Retina (tissue), 1 donor: ENCODE measurements at regions not wholly inside any gene's neighbourhood (a gene's known extent, or its start where the extent isn't known, plus 50 kb on each side); places are given as distances from the start of the nearest gene placed in this dataset.

Experiments
- DNase-seq: peaks from one replicate; pipeline ENCODE4 v3.0.0-alpha.2; 2016

DNA sequence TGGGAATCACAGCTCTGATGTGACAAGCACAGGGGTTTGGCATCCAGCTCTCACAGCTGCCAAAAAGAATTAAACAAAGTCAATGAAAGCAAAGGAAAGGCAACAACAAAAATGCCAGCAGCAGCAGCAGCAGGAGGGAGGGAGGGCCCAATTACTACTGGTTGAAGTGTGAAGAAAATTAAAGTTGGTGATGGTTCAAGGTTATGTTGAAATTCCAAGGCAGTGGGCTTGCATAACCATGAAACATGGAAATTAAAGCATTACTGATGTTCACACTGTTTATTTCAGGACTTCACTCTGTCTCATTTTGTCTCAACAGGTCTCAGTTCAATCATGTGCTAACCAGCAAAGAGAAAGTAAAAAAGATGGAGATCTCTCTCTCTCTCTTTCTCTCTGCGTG is 220.3 kb upstream of the LYPLAL1 start:
- peak; percentile 62 for DNase-seq

DNA sequence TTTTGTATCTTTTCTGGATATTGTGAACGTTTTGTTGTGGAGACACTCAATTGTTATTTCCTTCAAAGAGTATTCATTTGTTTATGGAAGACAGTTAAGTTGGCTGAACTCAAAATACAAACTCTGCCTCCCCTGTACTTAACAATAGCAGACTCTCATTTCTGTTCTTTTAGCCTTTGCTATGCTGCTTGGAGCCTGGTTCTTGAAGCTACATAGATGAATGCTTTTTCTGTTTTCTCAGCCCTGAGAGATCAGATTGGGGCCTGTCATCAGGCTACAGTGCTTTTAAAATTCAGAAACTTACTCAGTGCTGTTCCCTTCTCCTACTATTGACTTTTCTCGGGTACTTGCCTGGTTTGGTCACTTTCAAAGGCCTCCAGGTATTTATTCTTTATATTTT is 215.7 kb upstream of the LYPLAL1 start:
- no peak for DNase-seq

GRCh38 chr1:218959784-218960183 is 213.9 kb upstream of the LYPLAL1 start:
- no peak for DNase-seq

- DNase-seq = no peak
Observed at GRCh38 chr1:218964471-218965185, 209.1 kb upstream of the LYPLAL1 start.

GRCh38 chr1:218965821-218966220 is 207.9 kb upstream of the LYPLAL1 start:
- no peak for DNase-seq

GRCh38 chr1:218967254-218967653 is 206.4 kb upstream of the LYPLAL1 start:
- DNase-seq = no peak

- no peak for DNase-seq
Observed at GRCh38 chr1:218967836-218968235, 205.8 kb upstream of the LYPLAL1 start.

DNA sequence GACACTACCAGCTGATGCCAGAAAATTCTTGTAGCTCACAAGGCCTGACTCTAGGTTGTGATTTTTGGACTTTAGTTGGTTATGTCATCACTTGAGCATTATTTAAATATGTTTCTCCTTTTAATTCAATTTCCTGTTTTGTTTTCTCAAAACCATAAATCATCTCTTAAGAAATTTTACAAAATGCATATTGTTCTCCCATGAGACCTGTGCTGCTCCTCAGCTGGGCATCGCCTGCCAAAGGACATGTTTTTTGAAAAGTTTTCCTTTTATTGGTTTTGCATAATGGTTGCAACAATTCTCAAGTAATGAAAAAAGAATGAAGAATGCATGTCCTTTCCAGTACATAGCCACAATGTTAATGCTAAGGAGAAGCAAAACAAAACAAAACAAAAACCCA is 204.7 kb upstream of the LYPLAL1 start:
- no peak for DNase-seq

- no peak for DNase-seq
Observed at GRCh38 chr1:218970397-218970990, 203.2 kb upstream of the LYPLAL1 start.

GRCh38 chr1:218971156-218971555 is 202.5 kb upstream of the LYPLAL1 start:
- no peak for DNase-seq

- DNase-seq = no peak
Observed at GRCh38 chr1:218980881-218981280, 192.8 kb upstream of the LYPLAL1 start.

DNA sequence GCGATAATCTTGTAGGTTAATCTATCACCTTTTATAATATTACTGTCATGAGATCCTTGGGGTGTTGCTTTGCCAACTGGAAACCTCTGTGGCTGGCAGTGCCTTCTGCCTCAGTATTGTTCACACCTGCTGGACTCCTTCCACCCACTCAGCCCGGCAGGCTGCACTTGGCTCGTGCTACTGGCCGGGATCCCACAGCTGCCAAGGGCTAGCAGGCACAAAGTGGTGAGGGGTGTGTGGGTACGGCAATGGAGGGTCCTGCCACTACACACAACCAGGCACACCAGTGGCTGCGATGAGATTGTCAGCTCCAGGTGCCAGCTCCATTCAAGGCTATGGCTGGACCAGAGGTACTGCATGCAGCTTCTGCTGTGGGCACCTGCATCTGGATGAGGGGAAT is 191.2 kb upstream of the LYPLAL1 start:
- DNase-seq = no peak

GRCh38 chr1:218983433-218983832 is 190.2 kb upstream of the LYPLAL1 start:
- DNase-seq = no peak

DNA sequence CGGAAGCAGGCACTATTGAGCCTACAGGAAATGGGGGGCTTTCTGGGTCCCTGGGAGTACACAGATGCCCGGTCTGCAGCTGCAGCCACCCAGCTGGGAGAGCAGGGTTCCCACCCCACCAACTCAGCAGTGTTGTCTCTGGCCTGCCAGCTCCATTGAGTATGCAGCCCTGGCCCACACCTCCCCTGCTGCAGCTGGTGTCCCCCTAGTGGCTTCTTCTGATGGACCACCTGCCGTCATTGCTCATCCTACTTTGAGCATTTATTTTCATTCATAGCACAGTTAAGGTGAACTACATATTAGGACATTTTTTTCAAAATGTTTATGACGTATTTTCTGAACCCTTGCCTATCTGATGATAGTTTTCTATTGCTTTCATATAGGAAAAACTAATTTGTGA is 189.8 kb upstream of the LYPLAL1 start:
- DNase-seq = no peak

DNA sequence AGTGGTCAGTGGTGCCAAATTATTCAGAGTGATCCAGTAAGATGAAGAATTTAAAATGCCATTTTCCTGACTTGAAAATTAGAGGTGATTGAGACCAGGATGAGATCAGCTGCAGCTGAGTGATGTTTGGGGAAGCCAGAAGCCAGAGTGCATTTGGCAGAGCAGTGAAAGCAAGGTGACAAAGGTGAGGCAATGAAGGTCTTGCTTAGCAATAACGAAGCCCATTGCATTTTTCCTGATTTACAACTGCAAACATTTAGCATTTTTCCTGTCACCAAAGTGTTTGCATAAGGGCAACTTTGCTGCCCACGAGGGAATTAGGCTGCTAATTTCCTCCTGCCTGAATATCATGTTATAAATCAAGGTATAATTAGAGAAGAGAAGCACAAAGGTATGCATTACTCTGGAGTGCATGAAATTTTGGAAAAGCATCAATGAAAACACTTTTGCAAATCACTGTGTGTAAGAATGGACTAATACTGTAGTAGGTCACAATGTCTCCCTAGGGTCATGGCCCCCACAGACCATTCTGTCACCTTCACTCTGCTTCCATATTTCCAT is 188.2 kb upstream of the LYPLAL1 start:
- DNase-seq = no peak

DNA sequence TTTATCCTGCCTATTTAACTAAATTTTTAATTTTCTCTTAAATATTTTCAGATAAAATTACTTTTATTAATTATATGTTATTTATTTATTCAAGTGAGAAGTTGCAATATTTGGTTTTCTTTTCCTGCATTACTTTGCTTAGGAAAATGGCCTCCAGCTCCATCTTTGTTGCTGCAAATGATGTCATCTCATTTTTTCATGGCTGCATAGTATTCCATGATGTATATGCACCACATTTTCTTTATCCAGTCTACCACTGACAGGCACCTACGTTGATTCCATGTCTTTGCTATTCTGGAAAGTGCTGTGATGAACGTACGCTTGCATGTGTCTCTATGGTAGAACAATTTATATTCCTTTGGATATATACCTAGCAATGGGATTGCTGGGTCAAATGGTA is 186.9 kb upstream of the LYPLAL1 start:
- DNase-seq = no peak

DNA sequence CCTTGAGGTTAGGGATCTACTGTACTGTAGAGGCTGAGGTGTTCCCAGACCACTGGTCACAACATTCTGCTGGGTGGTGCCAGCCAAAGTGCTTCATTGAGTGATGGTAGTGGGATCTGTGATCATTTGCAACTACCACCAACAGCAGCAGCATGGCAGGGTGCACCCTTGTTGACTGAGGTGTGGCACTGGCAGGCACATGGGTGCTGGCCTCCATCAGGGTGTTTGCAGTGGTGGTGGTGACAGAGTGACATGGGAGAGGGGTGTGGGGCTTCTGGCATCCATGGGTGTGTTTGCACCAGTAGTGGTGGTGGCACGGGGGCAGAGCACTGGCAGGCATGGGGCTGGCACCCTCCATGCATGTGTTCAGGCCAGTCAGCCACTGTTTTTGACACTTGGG is 183.7 kb upstream of the LYPLAL1 start:
- DNase-seq = no peak

DNA sequence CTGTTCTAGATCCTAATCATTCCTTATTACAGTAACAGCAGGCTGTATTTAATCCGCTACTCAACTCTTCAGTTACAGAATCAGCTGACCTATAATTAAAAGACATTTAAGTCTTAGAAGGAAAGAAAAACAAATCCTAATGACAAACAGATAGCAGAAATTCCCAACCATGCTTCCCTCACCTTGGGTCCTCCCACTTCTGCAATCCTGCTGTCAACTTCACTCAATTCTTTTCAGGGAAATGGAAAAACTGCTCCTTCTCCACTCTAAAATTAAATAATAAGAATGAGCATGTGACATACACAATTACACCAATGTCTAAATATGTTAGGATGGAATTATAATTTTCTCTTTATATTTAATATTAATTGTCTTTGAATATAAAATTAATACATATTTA is 182.6 kb upstream of the LYPLAL1 start:
- peak; percentile 19 for DNase-seq

- no peak for DNase-seq
Observed at GRCh38 chr1:218994615-218995014, 179.1 kb upstream of the LYPLAL1 start.

DNA sequence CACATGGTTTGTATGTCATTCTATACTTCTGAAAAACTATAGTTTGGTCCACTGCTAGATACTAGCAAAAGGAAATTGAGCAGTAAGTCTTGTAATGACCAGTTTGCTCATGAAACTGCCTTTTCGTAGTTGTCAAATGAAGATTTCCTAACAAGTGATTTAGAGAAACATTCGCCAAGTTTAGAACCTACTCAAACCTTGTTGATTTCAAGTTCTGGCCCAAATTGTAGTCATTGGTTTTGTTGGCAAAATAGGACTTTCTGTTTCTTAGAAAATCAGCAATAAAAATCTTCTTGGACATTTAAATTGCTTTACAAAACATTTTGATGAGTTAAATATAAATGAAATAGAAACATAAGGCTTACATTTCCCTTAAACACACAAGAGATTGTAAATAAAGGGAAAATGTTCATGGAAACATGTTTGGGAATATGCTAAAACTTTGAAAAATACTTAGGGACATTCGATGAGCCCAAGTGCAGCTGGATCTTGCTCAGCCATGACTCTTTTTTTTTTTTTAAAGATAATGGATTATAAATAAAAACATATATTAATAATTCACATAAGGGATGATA is 178.5 kb upstream of the LYPLAL1 start:
- no peak for DNase-seq

DNA sequence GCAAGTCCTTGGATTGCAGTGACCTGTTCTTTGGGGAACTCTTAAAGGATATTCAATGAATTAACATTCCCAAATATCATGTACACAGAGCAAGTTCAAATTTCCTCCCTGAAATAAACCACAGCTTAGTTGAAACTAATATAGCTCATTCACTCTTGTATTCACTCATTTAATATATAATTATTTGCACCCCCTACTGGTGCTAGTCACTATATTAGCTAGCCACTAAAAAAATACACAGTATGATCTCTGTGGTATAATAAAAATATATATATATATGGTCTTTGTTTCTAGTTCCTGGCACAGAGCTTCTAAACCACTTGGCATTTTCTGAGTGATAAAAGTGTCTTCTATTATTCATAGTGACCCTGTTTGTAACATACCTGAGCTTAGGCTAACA is 177.3 kb upstream of the LYPLAL1 start:
- DNase-seq = no peak

GRCh38 chr1:219000005-219000404 is 173.7 kb upstream of the LYPLAL1 start:
- DNase-seq = no peak

DNA sequence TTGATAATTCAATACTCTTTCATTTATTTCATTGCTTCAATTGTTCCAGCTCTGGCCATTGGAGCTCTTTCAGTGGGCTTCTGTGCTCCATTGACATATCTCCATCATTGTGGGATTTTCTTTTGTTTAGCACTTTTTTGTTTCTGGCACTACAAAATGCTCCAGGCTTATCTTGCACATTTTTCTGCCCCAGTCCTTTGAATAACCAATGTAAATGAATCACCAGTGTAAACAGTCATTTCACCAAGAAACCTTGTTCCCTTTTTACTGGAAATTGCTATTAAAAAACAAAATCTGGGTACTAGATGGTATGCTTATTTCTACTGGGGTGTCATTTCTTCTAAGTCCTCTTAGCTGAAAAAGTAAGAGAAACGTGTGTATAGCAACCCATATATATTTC is 173.0 kb upstream of the LYPLAL1 start:
- DNase-seq = no peak

- DNase-seq = no peak
Observed at GRCh38 chr1:219010720-219011119, 163.0 kb upstream of the LYPLAL1 start.
